Panc1 (cell line): ENCODE measurements at regions not wholly inside any gene's neighbourhood (a gene's known extent, or its start where the extent isn't known, plus 50 kb on each side); places are given as distances from the start of the nearest gene placed in this dataset.

ENCODE experiments used
- ATAC-seq: fragments of 200-7000 bp; cut with Tn5 transposase; 2 replicates; pipeline ENCODE4 v1.9.1; 2020; ENCODE audit warnings: mild to moderate bottlenecking, moderate library complexity
- BruUV-seq: library from RNA; stranded (reverse); fragments of 400-500 nt; replicated peaks from 2 replicates; lab custom pipeline; 2021; lab: Mats Ljungman, UMichigan
- CTCF ChIA-PET: fragments of 300-600 bp; sonication (Branson Sonifier 250); formaldehyde crosslinking; loops from one replicate; lab custom pipeline; 2022; ENCODE audit warnings: antibody characterized with exemption; lab: Charles Lee
- POLR2A ChIA-PET: fragments of 300-600 bp; sonication (Branson Sonifier 250); formaldehyde crosslinking; loops from one replicate; lab custom pipeline; 2022; ENCODE audit warnings: antibody characterized with exemption; lab: Charles Lee
- DNase-seq: peaks from one replicate; pipeline ENCODE4 v3.0.0-alpha.2; 2010; ENCODE audit warnings: low read depth, low spot score
- H3K27ac ChIP-seq: 2 replicates; pipeline ENCODE4 v1.5.1; 2011; ENCODE audit warnings: mild to moderate bottlenecking, low read length, inconsistent platforms
- H3K27me3 ChIP-seq: fragments of 200-500 bp; sonication (Bioruptor generic); 2 replicates; pipeline ENCODE4 v1.6.0; 2014; ENCODE audit warnings: low read length, inconsistent platforms; ENCODE audit not compliant: control insufficient read depth, insufficient read depth
- H3K36me3 ChIP-seq: fragments of 200-500 bp; sonication (Bioruptor generic); 2 replicates; pipeline ENCODE4 v1.5.1; 2014; ENCODE audit warnings: inconsistent platforms, mild to moderate bottlenecking, low read length, moderate library complexity; ENCODE audit not compliant: control insufficient read depth, insufficient read depth
- H3K4me1 ChIP-seq: 2 replicates; pipeline ENCODE4 v1.5.1; 2011; ENCODE audit warnings: inconsistent platforms, mild to moderate bottlenecking, low read length, moderate library complexity; ENCODE audit not compliant: control insufficient read depth, insufficient read depth
- H3K4me3 ChIP-seq, 2 experiments: 2 replicates each; pipeline ENCODE4 v1.5.1; 2011 to 2012; ENCODE audit warnings: low read depth in 2 of 2, low read length in 2 of 2, mild to moderate bottlenecking in 2 of 2, inconsistent platforms in 1 of 2, moderate library complexity in 1 of 2
- H3K9me3 ChIP-seq: fragments of 200-500 bp; sonication (Bioruptor generic); 2 replicates; pipeline ENCODE4 v1.5.1; 2014; ENCODE audit warnings: low read depth, mild to moderate bottlenecking, inconsistent platforms, low read length, moderate library complexity; ENCODE audit not compliant: control insufficient read depth, insufficient read depth
- CTCF ChIP-seq: fragments of 450-650 bp; IDR thresholded peaks from 2 replicates; pipeline ENCODE4 v1.5.1; 2017; ENCODE audit warnings: mild to moderate bottlenecking
- POLR2AphosphoS5 ChIP-seq: IDR thresholded peaks from 2 replicates; pipeline ENCODE4 v1.6.1; 2012; ENCODE audit warnings: mild to moderate bottlenecking, low read depth, low read length, moderate library complexity
- REST ChIP-seq, 2 experiments: IDR thresholded peaks; 2 replicates each; pipeline ENCODE4 v1.6.1; 2011 to 2012; ENCODE audit warnings: low read depth in 2 of 2, control low read depth in 1 of 2, low read length in 1 of 2, mild to moderate bottlenecking in 1 of 2, moderate library complexity in 1 of 2; ENCODE audit not compliant: insufficient read depth in 1 of 2
- SIN3A ChIP-seq: IDR thresholded peaks from 2 replicates; pipeline ENCODE4 v1.6.1; 2012; ENCODE audit warnings: low read depth, mild to moderate bottlenecking, low read length, moderate library complexity, borderline replicate concordance; ENCODE audit not compliant: insufficient read depth
- TCF7L2 ChIP-seq: IDR thresholded peaks from 2 replicates; pipeline ENCODE4 v1.6.1; 2011; ENCODE audit warnings: mild to moderate bottlenecking, low read depth, low read length, inconsistent platforms
- in situ Hi-C: cut with HindIII; loops from 2 replicates; pipeline ENCODE4 v1.10.0; 2016; ENCODE audit warnings: low sequenced_read_pairs, low pct_unique_long_range_greater_than_20kb
- intact Hi-C: fragments of 100-400 bp; cut with micrococcal nuclease; formaldehyde crosslinking; loops from one replicate; pipeline ENCODE4 v1.10.0; 2022; ENCODE audit not compliant: unreplicated experiment

DNA sequence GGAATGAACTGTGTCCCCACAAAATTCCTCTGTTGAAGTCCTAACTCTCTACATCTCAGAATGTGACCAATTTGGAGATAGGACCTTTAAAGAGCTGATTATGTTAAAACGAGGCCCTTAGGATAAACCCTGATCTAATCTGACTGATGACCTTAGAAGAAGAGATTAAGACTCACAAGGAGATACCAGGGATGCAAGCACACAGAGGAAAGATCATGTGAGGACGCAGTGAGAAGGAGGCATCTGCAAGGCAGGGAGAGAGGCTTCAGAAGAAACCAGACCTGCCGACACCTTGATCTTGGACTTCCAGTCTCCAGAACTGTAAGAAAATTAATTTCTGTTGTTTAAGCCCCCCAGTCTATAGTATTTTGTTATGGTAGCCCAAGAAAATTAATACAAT lies 94.9 kb upstream of the ZNF800 start:
- ATAC-seq, result no peak
- Histone ChIP-seq H3K4me3 (no peak overlapping the region), H3K36me3 (no peaks in the 10 kb centered on the region), H3K9me3 (no peaks in the 10 kb centered on the region), H3K4me1 (no peaks in the 10 kb centered on the region), H3K27ac (no peak overlapping the region), H3K27me3 (peaks cover 6% of the 10 kb centered on the region; the same call in 1 of the 2 replicates)
- intact Hi-C loops, result no loop called here
- ChIA-PET CTCF (interaction anchor here (0.7 kb wide), 1 partner anchor 31 kb away, joined by 7 read pairs; no protein-coding TSS in a partner anchor), POLR2A (no interaction called here)
- in situ Hi-C loops, result no loop called here
- BruUV-seq, result no TSS peak
- DNase-seq, result no peak
- TF ChIP-seq CTCF (no peak), POLR2AphosphoS5 (no peak)

DNA sequence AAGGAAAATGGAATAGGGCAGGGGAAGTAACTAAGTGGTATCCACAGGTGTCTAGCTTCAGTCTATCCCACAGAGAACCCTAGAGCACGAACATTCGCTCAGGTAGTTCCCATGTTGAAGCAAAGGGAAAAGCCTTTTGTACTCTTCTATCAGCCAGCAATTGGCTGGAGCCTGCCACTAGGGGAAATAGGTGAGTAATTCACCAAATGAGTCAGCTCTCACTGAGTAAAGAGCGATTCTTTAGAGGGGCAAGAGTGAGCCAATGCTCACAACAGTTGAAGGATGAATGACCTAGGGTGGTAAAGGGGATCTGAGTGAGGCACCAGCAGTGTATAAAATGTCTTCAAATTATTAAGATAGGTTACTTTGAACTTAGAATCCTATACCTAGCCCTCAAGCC lies 94.1 kb upstream of the ZNF800 start:
- intact Hi-C loops (no loop called here), in situ Hi-C loops (no loop called here)
- DNase-seq (no peak), ATAC-seq (peak; percentile 58)
- ChIA-PET POLR2A (no interaction called here), CTCF (no interaction called here)
- no TSS peak for BruUV-seq
- Histone ChIP-seq H3K27ac (no peak overlapping the region), H3K4me3 (no peak overlapping the region), H3K9me3 (no peaks in the 10 kb centered on the region), H3K4me1 (no peaks in the 10 kb centered on the region), H3K27me3 (peaks cover 11% of the 10 kb centered on the region; the same call in 1 of the 2 replicates), H3K36me3 (no peaks in the 10 kb centered on the region)
- TF ChIP-seq POLR2AphosphoS5 (no peak), REST (IDR thresholded peaks at IDR 0.05; ENCODE audit: insufficient read depth in 1 of 2, low read depth in 2 of 2, low read length in 1 of 2) (no peak), CTCF (no peak; the same call in 1 of the 2 replicates), SIN3A (no peak), TCF7L2 (no peak)
